ACC112 (cell line): ENCODE measurements at regions not wholly inside any gene's neighbourhood (a gene's known extent, or its start where the extent isn't known, plus 50 kb on each side); places are given as distances from the start of the nearest gene placed in this dataset.

Experiments used
- H2AFZ ChIP-seq: fragments of 200-600 bp; sonication (generic); one replicate; pipeline ENCODE4 v1.6.0; 2017; ENCODE audit warnings: antibody characterized with exemption, low read length; ENCODE audit not compliant: unreplicated experiment
- H3K27ac ChIP-seq: fragments of 200-600 bp; sonication (generic); 2 replicates; pipeline ENCODE4 v1.5.1; 2014; ENCODE audit warnings: low read depth, mild to moderate bottlenecking, antibody characterized with exemption, low read length, moderate library complexity
- H3K27me3 ChIP-seq: fragments of 200-600 bp; sonication (generic); 2 replicates; pipeline ENCODE4 v1.6.1; 2014; ENCODE audit warnings: mild to moderate bottlenecking, antibody characterized with exemption, low read length, moderate library complexity, mixed read lengths; ENCODE audit not compliant: insufficient read depth
- H3K36me3 ChIP-seq: fragments of 200-600 bp; sonication (generic); 2 replicates; pipeline ENCODE4 v1.6.1; 2016; ENCODE audit warnings: mild to moderate bottlenecking, antibody characterized with exemption, low read length, moderate library complexity, mixed read lengths; ENCODE audit not compliant: insufficient read depth
- H3K4me1 ChIP-seq: fragments of 200-600 bp; sonication (generic); one replicate; pipeline ENCODE4 v1.6.1; 2016; ENCODE audit warnings: low read length, mixed read lengths; ENCODE audit not compliant: insufficient read depth, unreplicated experiment, control insufficient read depth
- H3K4me3 ChIP-seq: fragments of 200-600 bp; sonication (generic); 2 replicates; pipeline ENCODE4 v1.5.1; 2014; ENCODE audit warnings: mild to moderate bottlenecking, low read depth, low read length
- H3K79me2 ChIP-seq: fragments of 200-600 bp; sonication (generic); one replicate; pipeline ENCODE4 v1.6.0; 2016; ENCODE audit warnings: low read length; ENCODE audit not compliant: control insufficient read depth, unreplicated experiment, insufficient read depth

DNA sequence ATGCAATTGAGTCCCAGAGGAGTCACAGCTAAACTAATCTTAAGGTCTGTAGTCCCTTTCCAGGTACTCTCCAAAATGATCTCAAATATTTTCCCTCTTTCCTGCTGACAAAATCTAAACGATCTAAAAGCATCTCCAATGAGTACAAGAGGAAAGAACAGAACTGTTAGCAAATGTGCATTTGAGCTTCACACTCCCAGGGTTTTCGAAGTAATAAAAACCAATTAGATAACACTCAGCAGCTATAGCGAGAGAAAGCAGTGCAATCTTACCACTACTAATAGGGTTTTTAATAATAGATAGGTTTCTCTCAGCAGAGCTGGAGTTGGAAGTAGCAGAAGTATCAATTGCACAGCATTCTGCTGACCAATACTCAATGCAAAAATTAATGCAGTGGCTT lies 995.4 kb downstream of the TUSC7 start:
- H3K4me1 ChIP-seq: peaks cover 26% of the 10 kb centered on the region
- H3K4me3 ChIP-seq: no peak overlapping the region
- no peaks in the 10 kb centered on the region for H3K27me3 ChIP-seq
- no peaks in the 10 kb centered on the region for H3K79me2 ChIP-seq
- H3K27ac ChIP-seq: no peak overlapping the region
- H3K36me3 ChIP-seq: no peaks in the 10 kb centered on the region
- H2AFZ ChIP-seq: no peak overlapping the region

DNA sequence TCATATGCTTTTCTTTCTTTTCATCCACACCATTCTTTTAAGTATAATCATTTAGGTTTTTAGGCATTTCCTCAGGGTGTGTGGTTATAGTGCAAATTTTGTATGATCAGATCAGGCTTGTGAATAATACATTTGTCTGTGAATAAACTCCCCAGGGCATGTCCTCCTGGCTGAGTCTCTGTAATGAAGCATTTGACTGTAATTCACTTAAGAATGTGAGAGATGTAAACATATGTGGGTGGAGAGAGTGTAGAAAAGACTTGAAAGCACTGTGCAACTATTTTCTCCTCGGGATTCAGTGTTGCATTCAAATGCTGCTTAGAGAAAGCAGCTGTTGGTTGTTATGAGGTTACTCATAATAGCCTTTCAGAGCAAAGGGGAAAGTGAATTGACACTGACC lies 996.5 kb downstream of the TUSC7 start:
- Histone ChIP-seq H3K27me3 (no peaks in the 10 kb centered on the region), H3K79me2 (no peaks in the 10 kb centered on the region), H3K27ac (peak overlapping the region; percentile 21; the same call in 1 of the 2 replicates), H3K36me3 (no peaks in the 10 kb centered on the region), H2AFZ (peak overlapping the region; percentile 36), H3K4me1 (peaks cover 26% of the 10 kb centered on the region), H3K4me3 (peak overlapping the region; percentile 20)

DNA sequence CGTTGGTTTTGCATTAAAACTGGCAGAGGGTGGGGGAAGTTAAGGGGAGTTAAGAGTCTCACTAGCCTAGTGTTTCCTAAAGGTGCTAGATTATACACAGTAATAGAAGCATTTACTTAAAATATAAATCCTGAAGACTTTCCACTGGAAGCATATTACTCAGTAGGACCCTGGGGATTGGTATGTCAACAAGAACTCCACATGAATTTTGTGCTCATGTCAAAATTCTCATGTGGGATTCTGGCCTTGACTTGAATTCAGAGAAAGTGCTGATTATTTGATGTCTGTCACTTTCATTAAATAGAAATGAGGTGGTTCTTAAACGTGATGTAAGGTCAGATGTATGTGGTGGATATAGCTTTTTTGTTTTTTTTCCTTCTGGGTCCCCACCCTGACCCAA lies 997.2 kb downstream of the TUSC7 start:
- Histone ChIP-seq H3K79me2 (no peaks in the 10 kb centered on the region), H3K36me3 (no peaks in the 10 kb centered on the region), H3K27ac (peak overlapping the region; percentile 21; the same call in 1 of the 2 replicates), H3K4me1 (peaks cover 26% of the 10 kb centered on the region), H3K27me3 (no peaks in the 10 kb centered on the region), H2AFZ (no peak overlapping the region), H3K4me3 (no peak overlapping the region)

DNA sequence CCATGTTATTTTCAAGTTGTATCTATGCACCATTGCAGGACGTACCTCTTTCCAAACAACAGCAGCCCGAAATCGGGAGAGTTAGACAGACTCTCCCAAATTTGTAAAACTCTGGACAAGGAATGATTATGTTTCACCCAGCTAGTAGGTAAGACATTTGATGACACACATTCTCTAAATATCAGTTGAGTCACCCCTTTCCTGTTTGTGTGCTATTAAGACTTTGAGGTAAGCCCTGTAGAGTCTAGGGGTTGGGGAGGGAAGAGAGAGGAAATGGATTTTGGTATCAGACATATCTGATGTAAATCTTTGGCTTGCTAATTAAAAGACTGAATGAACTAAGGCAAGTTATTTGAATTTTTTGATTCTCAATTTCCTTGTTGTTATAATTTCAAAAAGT lies 999.0 kb downstream of the TUSC7 start:
- Histone ChIP-seq H3K27ac (no peak overlapping the region), H3K36me3 (no peaks in the 10 kb centered on the region), H3K4me1 (peaks cover 26% of the 10 kb centered on the region), H2AFZ (no peak overlapping the region), H3K79me2 (no peaks in the 10 kb centered on the region), H3K27me3 (no peaks in the 10 kb centered on the region), H3K4me3 (no peak overlapping the region)

DNA sequence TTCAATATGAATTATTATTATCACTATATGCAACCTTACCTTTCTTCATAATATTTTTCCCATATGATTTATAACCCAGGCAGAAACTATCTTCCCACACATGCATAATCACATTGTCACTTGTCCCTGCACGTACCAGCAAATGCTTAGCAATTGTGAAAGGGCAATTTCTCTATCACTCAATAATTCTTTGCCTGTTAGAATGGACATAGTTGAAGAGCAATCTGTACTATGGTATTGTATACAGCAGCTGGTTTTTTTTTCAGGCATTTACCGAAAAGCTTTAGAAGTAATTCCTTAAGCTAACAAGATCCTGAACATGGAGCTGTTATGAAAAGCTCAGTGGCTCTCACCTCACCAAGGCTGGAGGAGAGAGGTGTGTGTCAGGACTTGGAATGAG lies 999.5 kb downstream of the TUSC7 start:
- Histone ChIP-seq H3K27ac (no peak overlapping the region), H3K4me1 (peaks cover 26% of the 10 kb centered on the region), H2AFZ (no peak overlapping the region), H3K27me3 (no peaks in the 10 kb centered on the region), H3K79me2 (no peaks in the 10 kb centered on the region), H3K4me3 (no peak overlapping the region), H3K36me3 (no peaks in the 10 kb centered on the region)

DNA sequence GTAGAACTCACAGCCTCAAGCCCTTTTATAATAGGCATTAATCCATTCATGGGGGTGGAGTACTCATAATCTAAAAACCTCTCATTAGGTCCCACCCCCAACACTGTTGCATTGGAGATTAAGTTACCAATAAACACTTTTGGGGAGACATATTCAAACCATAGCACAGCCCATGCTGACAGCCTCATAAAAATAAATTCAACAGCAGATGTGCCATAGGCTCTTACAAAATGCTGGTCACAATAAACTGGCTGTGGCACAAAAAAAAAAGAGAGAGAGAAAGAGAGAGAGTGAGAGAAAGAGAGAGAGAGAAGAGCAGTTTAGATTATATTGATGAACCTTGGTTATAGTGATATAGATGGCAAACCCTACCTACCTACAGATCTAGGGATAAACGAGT lies 1000.9 kb downstream of the TUSC7 start:
- H3K36me3 ChIP-seq: no peaks in the 10 kb centered on the region
- H2AFZ ChIP-seq: no peak overlapping the region
- no peak overlapping the region for H3K27ac ChIP-seq
- no peaks in the 10 kb centered on the region for H3K27me3 ChIP-seq
- no peaks in the 10 kb centered on the region for H3K79me2 ChIP-seq
- no peak overlapping the region for H3K4me3 ChIP-seq
- peaks cover 26% of the 10 kb centered on the region for H3K4me1 ChIP-seq

DNA sequence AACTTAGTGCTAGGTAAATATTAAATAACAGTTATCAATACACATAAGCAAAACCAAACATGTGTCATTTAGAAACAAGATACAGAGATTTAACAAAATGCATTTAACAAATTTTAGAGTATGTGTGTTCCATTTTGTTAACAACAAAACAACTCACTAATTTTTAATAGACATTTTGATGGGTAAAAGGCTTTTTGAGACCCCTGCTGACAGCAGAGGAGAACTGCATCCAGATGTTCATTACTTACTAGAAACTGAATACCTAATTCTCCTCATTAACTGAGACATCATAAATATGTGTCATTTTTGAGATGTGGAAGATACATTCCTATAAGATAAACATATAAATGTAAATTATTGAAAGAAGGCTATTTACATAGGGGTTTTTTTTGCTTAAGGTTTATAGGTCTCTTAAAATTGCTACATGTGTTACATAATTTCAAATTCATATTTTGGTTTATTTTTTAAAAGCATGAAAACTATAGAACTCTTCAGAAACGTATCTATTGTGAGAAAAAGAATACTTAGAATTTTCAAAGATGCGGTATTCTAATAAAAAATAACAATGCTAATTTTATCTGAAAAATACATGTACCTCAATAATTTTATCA lies 1009.8 kb downstream of the TUSC7 start:
- Histone ChIP-seq H3K27ac (no peak overlapping the region), H3K36me3 (no peaks in the 10 kb centered on the region), H3K4me1 (no peaks in the 10 kb centered on the region), H2AFZ (no peak overlapping the region), H3K4me3 (no peak overlapping the region), H3K27me3 (no peaks in the 10 kb centered on the region), H3K79me2 (no peaks in the 10 kb centered on the region)

DNA sequence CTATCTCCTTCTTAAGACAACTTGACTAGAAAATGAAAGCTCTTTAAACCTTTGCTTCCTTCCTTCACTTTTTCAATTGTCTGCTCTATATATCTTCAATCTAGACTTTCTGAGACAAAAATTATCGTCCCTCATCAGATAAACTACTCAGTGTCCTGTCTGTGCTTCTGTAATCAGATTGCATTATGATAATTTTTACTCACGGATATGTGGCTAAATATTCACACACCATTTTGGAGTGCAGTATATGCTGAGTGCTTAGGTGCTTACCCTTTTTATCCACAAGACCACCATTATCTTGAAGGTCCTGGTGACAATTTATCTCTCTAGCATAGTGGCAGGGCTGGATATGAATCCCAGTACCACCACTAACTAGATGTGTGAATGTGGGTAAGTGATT lies 1012.3 kb downstream of the TUSC7 start:
- H2AFZ ChIP-seq: no peak overlapping the region
- H3K27ac ChIP-seq: no peak overlapping the region
- no peaks in the 10 kb centered on the region for H3K36me3 ChIP-seq
- no peaks in the 10 kb centered on the region for H3K79me2 ChIP-seq
- no peak overlapping the region for H3K4me3 ChIP-seq
- no peaks in the 10 kb centered on the region for H3K4me1 ChIP-seq
- no peaks in the 10 kb centered on the region for H3K27me3 ChIP-seq

DNA sequence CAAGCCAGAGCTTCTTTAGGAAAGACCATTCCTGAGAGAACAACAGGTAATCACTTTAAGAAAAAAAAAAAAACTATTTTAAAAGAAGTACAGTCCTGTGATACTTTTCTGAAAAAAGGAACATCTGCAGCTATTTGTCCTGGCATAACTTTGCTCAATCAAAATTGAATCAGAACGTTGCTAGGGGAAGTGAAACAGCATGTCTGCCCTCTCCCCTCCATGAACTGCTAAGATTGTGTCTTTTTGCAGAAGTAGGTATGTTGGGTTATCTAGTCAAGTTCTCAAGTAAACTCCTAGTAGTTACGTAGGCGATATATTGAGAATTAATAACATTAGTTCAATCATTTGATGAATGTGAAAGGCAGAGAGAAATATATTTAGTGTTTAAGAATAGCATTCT lies 1013.3 kb downstream of the TUSC7 start:
- Histone ChIP-seq H3K4me1 (no peaks in the 10 kb centered on the region), H3K27ac (no peak overlapping the region), H3K4me3 (no peak overlapping the region), H3K79me2 (no peaks in the 10 kb centered on the region), H3K27me3 (no peaks in the 10 kb centered on the region), H3K36me3 (no peaks in the 10 kb centered on the region), H2AFZ (no peak overlapping the region)

DNA sequence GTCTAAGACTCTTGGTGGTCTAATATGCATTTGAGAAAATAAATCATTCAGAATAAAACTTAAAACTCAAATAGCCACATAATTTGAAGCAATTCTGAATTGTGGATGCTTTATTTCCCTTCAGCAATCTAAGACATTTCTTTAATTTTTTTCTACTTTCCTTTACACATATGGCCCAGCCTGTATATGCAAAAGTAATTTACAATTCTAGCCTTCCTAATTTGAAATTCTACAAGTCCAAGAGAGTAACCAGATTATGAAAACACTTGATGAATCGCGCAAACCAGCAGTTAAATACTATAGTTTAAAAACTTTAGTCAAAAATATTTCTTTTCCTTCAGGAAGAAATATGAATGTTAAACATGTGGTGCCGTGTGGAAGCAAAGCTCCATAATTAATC lies 1014.2 kb downstream of the TUSC7 start:
- no peaks in the 10 kb centered on the region for H3K79me2 ChIP-seq
- no peak overlapping the region for H3K27ac ChIP-seq
- H3K27me3 ChIP-seq: no peaks in the 10 kb centered on the region
- H3K4me3 ChIP-seq: no peak overlapping the region
- no peaks in the 10 kb centered on the region for H3K4me1 ChIP-seq
- H3K36me3 ChIP-seq: no peaks in the 10 kb centered on the region
- H2AFZ ChIP-seq: no peak overlapping the region

DNA sequence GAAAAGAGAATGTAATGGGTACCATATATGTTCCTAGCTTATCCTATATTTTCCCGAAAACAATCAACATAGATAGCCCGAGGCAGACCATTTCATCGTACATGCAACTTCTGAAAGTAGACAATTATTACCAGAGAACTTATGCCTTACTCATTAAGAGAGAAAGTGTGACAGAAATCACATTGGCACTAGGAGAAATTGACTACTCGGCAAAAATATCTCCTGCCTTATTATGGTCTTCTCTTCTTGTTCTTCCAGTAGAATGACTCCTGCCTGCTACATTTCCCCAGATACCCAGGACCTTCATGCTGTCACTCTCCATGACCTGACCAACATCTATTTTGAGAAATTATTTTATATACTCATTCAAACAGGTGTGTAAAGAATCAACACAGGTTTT lies 1015.7 kb downstream of the TUSC7 start:
- Histone ChIP-seq H3K79me2 (no peaks in the 10 kb centered on the region), H3K36me3 (no peaks in the 10 kb centered on the region), H2AFZ (no peak overlapping the region), H3K4me3 (no peak overlapping the region), H3K27me3 (no peaks in the 10 kb centered on the region), H3K4me1 (no peaks in the 10 kb centered on the region), H3K27ac (no peak overlapping the region)
